ENCODE measurements at regions not wholly inside any gene's neighbourhood (a gene's known extent, or its start where the extent isn't known, plus 50 kb on each side); places are given as distances from the start of the nearest gene placed in this dataset.

DNA sequence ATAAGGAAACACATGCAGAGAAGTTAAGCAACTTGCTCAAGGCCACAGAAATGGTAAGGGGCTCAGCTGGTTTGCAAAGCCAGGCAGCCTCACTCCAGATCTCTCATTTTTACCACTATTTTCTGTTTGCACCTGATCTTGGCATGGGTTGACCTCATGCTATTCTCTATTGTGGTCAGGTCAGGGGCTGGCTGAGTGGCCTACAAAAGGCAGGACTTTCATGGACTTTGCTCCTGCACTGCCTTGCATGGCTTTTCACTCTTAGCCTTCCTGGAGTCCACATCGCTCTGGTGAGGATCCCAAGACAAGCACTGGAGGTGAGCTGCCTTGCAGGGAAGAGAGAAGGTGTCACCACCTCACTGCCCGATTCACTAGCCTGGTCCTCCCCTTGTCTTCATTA is 56.8 kb upstream of the CSF3R start:
- DNase-seq = no peak

DNA sequence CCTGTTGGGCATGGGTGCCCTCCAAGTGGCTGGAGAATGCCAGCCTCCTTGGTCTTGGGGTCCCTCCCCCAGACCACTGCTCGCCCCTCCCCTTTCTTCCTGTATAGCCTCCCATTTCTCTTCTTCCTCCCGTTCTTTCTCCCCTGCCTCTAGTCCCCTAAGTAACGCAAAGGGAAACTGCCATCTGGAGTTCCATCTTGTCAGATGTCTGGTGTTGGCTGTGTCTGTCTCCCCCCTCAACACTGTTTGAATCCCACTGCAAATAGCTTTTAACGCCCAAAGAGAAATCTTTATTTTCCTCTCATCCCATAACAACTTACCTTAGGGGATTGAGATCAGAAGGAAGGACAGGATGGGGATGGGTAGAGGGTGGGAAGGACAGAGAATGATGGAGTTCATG is 55.3 kb upstream of the CSF3R start:
- DNase-seq = no peak

DNA sequence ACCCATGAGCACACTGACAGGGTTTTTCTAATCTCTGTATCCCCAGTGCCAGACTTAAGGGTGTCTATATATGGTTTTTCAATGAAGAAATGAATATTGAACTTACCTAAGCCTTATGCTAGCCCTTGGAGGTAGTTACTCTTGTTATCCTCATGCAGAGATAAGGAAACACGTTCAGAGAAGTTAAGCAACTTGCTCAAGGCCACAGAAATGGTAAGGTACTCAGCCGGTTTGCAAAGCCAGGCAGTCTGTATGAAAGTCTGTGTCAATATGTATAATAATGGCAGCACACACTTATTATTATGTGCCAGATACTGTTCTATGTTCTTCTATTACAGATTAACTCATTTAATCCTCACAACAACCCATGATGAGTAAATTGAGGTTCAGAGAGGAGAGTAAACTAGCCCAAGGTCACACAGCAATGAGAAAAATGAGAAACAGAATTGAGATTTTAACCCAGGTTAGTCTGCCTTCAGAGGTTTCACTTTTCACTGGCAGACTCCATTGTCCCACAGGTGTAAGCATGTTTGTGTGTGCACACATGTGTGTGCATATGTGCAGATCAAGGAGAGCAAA is 54.6 kb upstream of the CSF3R start:
- DNase-seq = no peak

DNA sequence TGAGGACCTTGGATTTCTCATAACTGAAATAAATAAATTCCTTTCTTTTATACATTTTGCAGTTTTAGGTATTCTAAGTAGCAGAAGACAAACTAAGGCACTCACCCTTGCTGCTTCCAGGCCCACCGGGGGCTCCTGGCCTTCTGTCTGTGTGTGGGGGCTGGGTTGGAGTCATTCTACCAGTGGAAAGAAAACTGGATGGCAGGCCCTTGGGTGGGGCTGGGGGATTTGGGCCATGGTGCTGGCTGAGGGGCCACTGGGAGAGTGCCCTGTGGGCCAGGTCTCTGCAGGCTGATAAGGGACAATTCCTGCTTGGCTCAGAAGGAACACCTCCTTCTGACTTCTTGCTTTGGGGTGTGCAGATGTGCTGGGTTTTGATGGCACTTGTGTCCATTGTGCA is 54.0 kb upstream of the CSF3R start:
- DNase-seq = no peak

DNA sequence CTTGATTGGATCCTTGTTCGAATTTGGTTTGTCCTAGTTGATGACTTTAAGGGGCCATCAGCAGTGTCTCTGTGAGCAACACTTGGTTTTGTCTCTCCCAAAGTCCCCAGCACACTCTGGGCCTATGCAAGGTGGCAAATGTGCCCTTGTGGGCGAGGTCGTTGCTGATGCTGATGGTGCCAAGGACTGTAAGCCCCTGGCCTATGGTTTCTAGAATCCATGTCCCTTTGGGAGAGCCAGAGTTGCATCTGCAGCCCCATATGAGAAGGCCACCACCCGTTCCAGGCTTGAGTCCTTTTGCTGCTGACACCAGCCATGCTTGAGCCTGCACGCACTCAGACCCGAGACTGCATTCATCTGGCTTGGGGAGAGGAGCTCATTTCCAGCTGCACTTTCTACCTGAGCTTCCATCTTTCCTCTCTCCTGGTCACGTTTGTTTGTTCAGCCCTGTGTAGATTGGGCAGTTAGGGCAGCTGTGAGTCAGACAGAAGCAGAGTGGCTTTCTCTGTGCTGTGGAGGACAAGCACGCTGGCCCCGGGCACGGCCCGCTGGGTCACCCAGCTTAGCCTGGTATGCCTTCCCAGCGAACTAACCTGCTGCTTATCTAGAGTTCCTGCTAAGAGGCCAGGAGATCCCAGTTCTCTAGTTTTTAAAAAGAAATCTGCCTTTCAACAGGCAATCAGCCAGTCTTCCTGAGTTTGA is 52.1 kb upstream of the CSF3R start:
- no peak for DNase-seq

DNA sequence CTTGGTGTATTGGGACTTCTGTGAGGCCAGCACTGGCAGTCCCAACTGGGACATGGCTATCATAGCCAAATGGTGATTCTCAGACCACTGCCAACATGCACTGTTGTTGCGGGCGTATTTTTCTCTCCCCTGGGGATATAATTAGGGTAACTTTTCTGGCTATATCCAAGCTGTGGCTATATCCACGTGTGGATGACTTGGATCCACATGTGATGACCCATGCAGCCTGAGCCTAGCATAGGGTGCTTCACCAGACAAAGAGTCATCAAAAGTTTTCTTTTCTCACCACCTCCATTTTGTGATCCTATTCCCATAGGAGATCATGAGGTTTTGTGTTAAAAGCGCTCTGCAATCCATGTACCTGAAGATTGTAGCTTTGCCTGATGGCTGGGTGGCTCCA is 51.2 kb upstream of the CSF3R start:
- DNase-seq = no peak

DNA sequence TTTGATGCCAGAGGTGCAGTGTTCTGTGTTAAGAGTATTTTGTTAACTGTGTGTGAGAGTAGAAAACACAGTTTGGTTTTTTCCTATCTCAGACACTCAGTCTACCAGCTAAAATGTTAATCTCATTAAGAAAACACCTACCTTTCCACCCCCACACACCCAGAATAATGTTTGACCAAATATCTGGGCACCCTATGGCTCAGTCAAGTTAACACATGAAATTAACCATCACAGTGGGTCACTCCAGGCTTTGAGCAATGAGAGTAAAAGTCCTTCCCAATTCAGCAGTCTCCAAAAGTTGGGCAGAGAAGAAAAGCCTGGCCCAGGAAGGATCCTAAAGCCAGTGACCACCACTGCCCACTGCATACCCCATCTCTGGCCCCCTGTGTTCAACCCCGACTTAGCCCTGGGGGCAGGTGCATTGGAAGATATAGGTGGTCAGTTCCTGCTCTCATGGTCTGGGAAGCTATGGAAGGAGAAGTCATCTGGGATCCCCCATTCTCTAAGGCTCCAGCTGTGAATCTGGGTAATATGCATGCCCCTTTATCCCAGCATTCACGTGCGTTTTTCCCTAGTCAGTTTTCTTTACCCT is 50.2 kb upstream of the CSF3R start:
- DNase-seq = no peak

All from stimulated activated CD4-positive, alpha-beta T cell treated with anti-CD3 and anti-CD28 coated beads, Interleukin-15, amount 100 ng/mL, for 24 hours (primary cell).